ENCODE measurements at regions not wholly inside any gene's neighbourhood (a gene's known extent, or its start where the extent isn't known, plus 50 kb on each side); places are given as distances from the start of the nearest gene placed in this dataset.
A peak's percentile ranks its signal among the peaks of the same experiment; 100 is the strongest.

- H3K27me3 Mint-ChIP-seq, result no peaks in the 10 kb centered on the region
- DNase-seq (ENCODE audit: extremely low spot score, unreplicated experiment), result no peak
- H3K4me3 Mint-ChIP-seq, result no peak overlapping the region
- H3K36me3 Mint-ChIP-seq, result peaks cover 13% of the 10 kb centered on the region
- no peak overlapping the region for H3K27ac Mint-ChIP-seq
- H3K9me3 Mint-ChIP-seq, result peaks cover 20% of the 10 kb centered on the region
- no peak for TF ChIP-seq CTCF (conservative IDR thresholded peaks at IDR 0.05)
- H3K4me1 Mint-ChIP-seq (ENCODE audit: unreplicated experiment), result peaks cover 8% of the 10 kb centered on the region
Measured at GRCh38 chr13:90547272-90547790, 800.2 kb upstream of the MIR17HG start.

GRCh38 chr13:90551253-90551652 is 796.2 kb upstream of the MIR17HG start:
- peak overlapping the region; percentile 26 for H3K4me3 Mint-ChIP-seq
- TF ChIP-seq CTCF (conservative IDR thresholded peaks at IDR 0.05), result no peak

GRCh38 chr13:90552702-90553101 is 794.8 kb upstream of the MIR17HG start:
- peak overlapping the region; percentile 14 for H3K4me3 Mint-ChIP-seq

More at GRCh38 chr13:90551253-90551652, 796.2 kb upstream of the MIR17HG start:
- peaks cover 14% of the 10 kb centered on the region for H3K4me1 Mint-ChIP-seq (ENCODE audit: unreplicated experiment)
- DNase-seq (ENCODE audit: extremely low spot score, unreplicated experiment), result no peak
- H3K9me3 Mint-ChIP-seq, result peaks cover 16% of the 10 kb centered on the region
- H3K27me3 Mint-ChIP-seq, result no peaks in the 10 kb centered on the region
- peaks cover 12% of the 10 kb centered on the region for H3K36me3 Mint-ChIP-seq
- no peak overlapping the region for H3K27ac Mint-ChIP-seq

GRCh38 chr13:90553159-90553558 is 794.3 kb upstream of the MIR17HG start:
- Mint-ChIP-seq H3K9me3 (peaks cover 8% of the 10 kb centered on the region), H3K4me1 (ENCODE audit: unreplicated experiment) (peaks cover 14% of the 10 kb centered on the region), H3K4me3 (peak overlapping the region; percentile 14), H3K27ac (peak overlapping the region; percentile 27), H3K36me3 (peaks cover 2% of the 10 kb centered on the region), H3K27me3 (no peaks in the 10 kb centered on the region)
- no peak for DNase-seq (ENCODE audit: extremely low spot score, unreplicated experiment)
- no peak for TF ChIP-seq CTCF (conservative IDR thresholded peaks at IDR 0.05)

More at GRCh38 chr13:90552702-90553101, 794.8 kb upstream of the MIR17HG start:
- Mint-ChIP-seq H3K9me3 (peaks cover 12% of the 10 kb centered on the region), H3K27me3 (no peaks in the 10 kb centered on the region), H3K36me3 (peaks cover 7% of the 10 kb centered on the region), H3K4me1 (ENCODE audit: unreplicated experiment) (peaks cover 14% of the 10 kb centered on the region), H3K27ac (peak overlapping the region; percentile 27)
- DNase-seq (ENCODE audit: extremely low spot score, unreplicated experiment), result no peak
- TF ChIP-seq CTCF (conservative IDR thresholded peaks at IDR 0.05), result no peak

- no peak for TF ChIP-seq CTCF (conservative IDR thresholded peaks at IDR 0.05)
- Mint-ChIP-seq H3K4me1 (ENCODE audit: unreplicated experiment) (peaks cover 18% of the 10 kb centered on the region), H3K4me3 (no peak overlapping the region), H3K9me3 (peaks cover 8% of the 10 kb centered on the region), H3K27me3 (no peaks in the 10 kb centered on the region), H3K36me3 (peaks cover 3% of the 10 kb centered on the region), H3K27ac (no peak overlapping the region)
- DNase-seq (ENCODE audit: extremely low spot score, unreplicated experiment), result no peak
Measured at GRCh38 chr13:90557626-90558025, 789.9 kb upstream of the MIR17HG start.

GRCh38 chr13:90562443-90562842 is 785.0 kb upstream of the MIR17HG start:
- H3K4me3 Mint-ChIP-seq, result peak overlapping the region; percentile 37
- peaks cover 3% of the 10 kb centered on the region for H3K36me3 Mint-ChIP-seq
- no peaks in the 10 kb centered on the region for H3K27me3 Mint-ChIP-seq
- DNase-seq (ENCODE audit: extremely low spot score, unreplicated experiment), result no peak
- peaks cover 4% of the 10 kb centered on the region for H3K9me3 Mint-ChIP-seq
- peaks cover 4% of the 10 kb centered on the region for H3K4me1 Mint-ChIP-seq (ENCODE audit: unreplicated experiment)
- no peak for TF ChIP-seq CTCF (conservative IDR thresholded peaks at IDR 0.05)
- H3K27ac Mint-ChIP-seq, result no peak overlapping the region

All from type B pancreatic cell (in vitro differentiated cells).